GM19438 (cell line): ENCODE measurements at regions not wholly inside any gene's neighbourhood (a gene's known extent, or its start where the extent isn't known, plus 50 kb on each side); places are given as distances from the start of the nearest gene placed in this dataset.

Experiments used
- ATAC-seq: cut with Tn5 transposase; IDR thresholded peaks from one replicate; pipeline ENCODE4 v1.9.1; 2021; ENCODE audit warnings: low read depth; ENCODE audit not compliant: unreplicated experiment

DNA sequence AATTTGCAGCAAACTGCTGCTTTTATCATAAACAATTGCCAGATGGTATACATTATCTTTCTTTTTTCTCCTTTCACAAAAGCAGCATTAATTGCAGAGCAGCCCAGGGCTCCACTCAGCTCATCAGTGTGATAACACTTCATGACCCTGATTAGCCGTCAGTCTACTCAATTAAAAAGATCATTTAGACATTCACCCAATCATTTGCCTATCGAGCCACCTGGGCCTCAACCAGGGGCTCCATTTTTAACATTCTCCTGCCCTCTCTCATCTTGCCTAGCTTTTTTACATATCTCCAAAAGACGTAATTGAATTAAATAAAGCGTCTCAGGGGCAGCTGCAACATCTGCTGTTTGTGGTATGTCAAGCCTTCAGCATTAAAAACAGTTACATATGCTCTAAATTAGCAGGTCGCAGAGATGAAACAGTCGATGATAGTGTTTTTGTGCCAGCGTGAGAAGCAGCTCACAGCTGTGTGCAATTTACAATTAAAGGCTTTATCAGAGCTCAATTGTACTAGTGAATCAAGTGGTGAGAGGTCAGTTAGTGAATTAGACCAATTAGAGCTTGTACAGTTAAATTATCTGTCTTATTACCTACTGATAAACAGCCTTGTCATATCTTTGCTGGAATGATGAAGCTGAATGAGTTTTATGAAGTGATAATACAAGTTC lies 522.5 kb downstream of the ETV1 start:
- no peak for ATAC-seq

DNA sequence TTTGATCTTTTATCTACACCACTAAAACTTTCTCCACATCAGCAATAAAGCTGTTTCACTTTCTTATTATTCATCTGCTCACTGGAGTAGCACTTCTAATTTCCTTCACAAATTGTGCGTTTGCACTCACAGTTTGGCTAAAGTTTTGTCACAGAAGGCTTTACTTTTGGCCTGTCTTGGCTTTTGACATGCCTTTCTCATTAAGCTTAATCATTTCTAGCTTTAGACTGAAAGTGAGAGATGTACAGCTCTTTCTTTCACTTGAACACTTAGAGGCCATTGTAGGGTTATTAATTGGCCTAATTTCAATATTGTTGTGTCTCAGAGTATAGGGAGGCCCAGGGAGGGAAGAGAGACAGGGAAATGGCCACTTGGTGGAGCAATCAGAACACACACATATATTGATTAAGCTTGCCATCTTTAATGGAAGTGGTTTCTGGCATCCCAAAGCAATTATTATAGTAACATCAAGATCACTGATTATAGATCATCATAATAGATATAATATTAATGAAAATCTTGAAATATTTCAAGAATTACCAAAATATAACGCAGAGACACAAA lies 512.5 kb downstream of the ETV1 start:
- ATAC-seq = peak; percentile 77

DNA sequence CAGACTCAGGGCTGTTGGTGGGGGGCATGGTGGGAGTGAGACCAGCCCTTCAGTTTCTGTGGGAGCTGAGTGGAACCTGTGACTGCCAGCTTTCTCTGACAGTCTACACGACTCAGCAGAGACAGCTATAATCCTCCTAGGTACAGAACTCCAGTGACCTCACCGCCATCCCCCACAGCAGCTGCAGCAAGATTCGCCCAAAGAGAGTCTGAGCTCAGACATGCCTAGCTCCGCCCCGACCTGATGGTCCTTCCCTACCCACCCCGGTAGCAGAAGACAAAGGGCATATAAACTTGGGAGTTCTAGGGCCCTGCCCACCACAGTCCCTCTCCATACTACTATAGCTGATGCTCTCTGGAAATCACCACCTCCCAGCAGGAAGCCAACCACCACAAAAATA lies 500.1 kb downstream of the ETV1 start:
- no peak for ATAC-seq

DNA sequence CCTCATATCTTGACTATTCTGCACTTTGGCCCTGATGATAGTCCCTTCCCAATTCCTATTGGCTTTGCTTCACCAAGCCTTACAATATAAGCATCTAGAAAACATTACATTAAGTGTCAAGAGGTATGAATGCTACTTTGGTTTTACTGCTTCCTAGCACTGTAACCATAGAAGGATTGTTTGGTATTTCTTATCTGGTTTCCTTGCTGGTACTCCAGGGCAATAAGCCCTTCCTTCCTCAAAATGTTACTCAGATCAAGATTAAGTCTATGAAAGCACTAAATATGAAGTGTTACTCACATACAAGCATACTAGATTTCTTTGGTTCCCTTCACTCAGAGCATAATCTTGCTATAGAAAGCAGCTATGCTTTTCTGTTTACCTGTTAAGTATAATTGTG lies 492.5 kb downstream of the ETV1 start:
- ATAC-seq = no peak

DNA sequence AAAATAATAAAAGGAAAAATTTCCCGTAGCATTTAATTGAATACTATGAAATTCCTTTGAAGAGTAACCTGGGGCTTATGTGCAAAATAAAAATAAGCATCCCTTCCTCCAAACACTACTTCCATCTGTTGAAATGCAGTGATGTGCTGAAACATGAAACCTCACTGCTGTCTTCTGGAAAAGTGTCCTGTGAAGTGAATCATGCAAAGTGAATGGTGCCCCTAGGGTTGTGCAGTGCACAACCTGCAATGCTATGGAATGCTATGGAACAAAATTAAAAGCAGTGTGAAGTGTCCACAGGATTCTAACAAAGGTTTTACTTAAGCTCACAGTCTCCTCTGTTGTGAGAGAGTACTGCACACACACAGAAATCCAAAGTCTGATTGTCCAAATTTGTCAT lies 480.9 kb downstream of the ETV1 start:
- no peak for ATAC-seq

DNA sequence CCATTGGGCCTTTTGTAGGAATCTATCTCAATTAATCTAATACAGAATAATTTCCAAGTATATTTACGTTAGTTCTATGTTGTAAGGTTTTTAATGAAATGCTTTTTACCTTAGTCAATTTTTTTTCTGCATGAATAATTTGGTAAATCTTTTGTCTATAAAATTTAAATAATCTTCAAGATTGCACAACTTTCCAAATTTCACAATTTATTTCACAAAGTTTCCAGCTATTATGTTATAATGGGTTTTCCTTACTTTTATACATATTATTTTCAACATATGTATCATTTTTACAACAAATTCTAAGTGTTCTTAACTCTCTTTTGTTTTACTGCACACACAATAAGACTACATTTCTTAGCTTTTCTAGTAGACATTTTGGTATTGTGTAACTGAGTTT lies 470.7 kb downstream of the ETV1 start:
- no peak for ATAC-seq

DNA sequence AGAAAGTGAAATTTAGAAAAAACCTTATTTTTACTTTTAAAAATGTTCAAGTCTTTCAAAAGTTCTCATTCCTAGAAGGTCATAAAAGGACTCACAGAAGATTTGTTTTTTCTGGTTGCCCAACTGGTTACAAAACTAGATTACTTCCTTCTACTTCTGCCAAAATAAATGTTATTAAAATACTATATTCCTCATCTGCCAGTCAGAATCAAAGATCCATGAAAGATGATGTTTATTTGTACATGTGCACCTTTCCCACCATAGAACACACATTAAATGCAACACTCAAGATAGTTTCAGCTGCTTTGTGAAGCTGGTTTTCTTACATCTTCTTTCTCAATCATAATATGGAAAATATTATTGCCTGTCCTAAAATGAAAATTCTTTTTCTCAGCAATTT lies 465.4 kb downstream of the ETV1 start:
- ATAC-seq = no peak

DNA sequence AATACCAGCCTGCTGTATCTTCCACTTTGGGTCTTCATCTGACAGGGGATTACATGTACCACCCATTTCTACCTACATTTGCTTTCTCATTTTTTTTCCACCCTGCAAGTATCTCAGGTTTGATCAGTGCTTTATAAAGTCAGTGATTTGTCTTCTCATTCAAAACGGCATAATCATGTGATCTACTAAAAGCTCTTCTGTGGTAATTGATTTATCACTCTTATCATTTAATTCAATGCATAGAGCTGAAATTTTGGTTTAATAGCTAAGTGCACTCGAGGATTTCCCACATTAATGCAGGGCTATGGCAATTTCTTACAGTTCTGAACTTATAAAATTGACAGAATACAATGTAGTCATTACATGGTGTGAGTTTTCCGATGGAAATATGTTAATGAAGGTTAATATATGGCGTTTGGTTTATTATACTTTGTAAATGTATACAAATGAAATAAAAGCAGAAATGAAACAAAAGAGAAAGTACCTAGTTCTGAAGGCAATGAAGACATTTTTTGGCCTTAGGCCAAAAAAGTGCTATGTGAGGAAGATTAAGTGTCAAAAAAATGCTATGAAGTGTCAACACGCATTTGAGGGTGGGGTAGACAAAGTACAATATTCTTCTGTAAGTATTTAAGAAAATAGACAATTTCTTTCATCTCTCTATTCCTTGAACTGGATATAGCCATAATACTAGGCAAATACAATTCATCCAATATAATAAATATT lies 457.3 kb downstream of the ETV1 start:
- no peak for ATAC-seq

DNA sequence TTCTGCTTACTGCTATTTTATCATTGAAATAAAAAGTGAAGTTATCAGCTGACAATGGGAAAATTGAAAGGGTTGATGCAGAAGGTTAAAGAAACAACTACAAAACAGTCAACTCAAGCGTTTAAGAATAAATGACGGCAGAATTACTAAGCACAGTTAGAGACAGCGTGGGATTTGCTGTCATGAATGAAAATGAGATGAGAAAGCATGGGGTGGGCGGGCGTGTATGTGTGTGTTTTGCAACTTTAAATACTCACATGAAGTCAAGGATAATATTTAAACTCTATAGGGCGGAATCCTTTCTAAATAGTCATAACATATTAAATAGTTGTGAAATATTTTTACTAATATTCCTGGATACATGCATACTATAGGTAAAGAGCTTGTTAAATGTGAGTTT lies 450.8 kb downstream of the ETV1 start:
- ATAC-seq = no peak

DNA sequence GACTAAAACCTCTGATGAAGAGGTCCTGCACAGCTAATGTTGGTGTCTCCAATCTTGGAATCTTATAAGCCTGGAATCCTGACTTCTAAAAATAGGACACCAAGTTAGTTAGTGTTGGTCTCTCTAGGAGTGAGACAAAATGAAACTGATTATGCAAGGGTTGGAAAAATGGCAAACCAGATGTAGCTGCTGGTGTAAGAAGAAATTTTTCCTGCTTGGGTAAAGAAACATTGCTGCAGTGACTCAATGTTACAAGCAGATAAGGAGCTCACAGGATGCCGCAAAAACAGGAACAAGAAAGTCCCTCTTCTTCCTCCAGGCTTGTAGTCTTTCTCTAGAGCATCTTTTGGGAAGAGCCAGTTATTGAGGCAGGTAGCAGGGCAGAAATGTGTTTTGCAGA lies 449.0 kb downstream of the ETV1 start:
- no peak for ATAC-seq

DNA sequence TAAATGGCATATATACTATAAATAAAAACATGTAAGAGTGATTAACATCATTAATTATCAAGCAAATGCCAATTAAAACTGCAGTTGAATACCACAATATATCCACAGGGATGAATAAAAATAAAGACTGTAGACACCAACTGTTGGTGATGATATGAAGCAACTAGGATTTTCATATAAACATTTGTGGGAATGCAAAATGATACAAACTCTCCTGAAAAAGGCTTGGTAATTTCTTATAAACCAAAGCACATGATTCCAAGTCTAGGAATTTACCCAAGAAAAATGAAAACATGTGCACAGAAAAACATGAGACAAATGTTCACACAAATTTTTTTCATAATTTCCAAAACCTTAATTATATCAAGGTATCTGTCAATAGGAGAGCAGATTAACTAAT lies 448.1 kb downstream of the ETV1 start:
- no peak for ATAC-seq

DNA sequence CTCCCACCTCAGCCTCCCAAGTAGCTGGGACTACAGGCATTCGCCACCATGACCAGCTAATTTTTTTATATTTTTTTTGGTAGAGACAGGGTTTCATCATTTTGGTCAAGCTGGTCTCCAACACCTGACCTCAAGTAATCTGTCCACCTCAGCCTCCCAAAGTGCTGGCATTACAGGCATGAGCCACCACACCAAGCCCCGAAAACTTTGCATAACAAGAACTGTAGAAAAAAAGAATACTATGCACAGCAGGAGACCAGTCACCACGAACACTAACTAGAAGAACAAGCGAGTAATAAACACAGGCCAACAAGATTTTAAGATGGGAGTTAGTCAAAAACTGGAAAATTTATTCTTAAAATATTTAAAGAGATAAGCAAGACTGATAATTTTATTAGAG lies 447.0 kb downstream of the ETV1 start:
- ATAC-seq = no peak

DNA sequence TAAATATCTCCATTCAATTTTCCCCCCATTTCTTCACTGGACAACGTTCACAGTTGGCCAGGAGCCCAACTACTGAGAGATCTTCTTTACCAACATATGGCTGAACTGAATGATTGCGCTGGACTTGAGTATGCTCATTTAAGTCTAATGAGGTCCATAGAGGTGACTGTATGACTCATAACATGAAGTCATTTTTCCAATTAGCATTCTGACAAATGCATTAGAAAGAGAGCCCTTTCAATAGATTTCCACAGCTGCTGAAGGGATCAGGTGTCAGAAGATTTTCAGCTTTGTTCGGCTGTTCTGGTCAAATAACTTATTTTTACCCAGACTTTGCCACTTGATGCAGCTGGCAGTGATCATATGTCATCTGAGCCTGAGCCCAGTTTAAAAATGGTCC lies 438.0 kb downstream of the ETV1 start:
- no peak for ATAC-seq

DNA sequence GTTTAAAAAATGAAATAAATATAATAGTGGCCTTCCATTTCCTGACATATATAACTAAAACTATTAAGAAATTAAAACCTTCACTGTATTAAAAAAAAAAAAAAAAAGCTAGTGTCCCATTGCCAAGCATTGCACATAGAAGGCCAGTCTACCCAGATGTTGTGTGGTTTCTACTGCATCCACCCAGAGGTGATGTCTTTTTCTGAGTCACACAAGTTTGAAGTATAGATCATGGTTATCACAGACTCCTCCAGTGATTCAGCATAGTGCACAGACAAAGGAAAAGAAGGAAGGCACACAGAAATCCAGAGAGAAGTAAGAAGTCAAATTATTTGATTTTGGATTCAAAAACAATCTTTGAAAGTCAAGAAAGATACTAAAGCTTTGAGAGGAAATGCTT lies 429.0 kb downstream of the ETV1 start:
- ATAC-seq = no peak

DNA sequence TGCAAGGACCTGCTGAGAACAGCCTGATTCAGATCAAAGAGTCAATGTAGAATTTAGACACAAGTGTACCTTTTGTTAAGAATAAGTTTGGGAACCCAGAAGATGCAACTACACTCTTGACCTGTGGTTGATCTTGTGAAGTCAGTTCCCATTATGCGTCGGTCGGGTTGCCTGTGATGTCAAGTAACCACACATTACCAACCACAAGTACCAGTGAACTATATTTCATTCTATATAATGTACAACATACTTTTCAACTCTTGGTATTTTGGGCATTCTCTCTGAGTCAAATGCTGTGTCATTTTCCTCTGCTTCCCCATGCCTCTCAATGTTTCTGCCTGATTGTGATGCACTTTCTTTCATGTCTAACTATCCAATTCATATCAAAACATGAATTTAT lies 426.2 kb downstream of the ETV1 start:
- no peak for ATAC-seq

DNA sequence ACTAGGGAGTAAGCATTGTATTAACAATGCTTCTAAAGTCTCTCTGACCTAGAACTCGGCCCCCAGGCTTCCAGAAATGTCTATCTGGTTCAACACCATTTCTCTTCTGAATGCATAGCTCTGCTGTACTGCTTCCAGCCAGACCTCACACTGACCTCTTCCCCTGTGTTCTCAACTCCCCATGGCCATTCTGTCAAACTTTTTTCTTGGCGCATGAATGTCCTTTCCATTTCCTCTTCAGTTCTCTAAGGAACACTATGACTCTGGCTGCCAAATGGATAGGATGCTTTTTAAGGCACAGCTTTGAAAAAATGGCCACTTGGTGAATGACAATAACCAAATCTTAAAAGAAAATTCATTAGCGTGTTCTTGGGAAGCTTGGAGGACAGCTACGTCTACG lies 425.8 kb downstream of the ETV1 start:
- no peak for ATAC-seq

DNA sequence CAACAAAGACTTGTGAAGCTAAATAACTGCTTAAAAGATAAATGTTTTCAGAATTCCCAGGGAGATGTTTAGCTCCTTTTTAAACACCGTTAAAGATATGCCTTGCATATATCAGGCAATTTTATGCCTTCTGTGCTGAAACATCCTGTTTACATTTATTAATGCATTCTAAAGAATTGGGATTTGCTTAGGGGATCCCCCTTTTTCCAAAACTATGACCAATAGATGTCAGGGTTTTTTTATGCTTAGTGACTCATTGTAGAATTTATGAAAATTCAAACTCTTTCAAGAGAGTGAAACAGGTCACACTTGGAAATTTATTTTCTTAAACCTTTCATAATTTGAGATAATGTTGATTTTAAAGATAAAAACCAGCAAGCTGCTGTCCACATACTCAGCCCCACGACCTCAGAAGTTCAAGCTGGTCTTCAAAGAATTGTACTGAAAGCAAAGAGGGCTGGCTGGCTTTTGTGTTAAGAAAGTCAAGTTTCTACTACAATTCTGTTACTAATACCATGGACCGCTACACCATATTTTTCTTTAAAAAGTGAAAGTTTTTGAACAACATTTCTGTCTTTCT lies 411.8 kb downstream of the ETV1 start:
- ATAC-seq = no peak

DNA sequence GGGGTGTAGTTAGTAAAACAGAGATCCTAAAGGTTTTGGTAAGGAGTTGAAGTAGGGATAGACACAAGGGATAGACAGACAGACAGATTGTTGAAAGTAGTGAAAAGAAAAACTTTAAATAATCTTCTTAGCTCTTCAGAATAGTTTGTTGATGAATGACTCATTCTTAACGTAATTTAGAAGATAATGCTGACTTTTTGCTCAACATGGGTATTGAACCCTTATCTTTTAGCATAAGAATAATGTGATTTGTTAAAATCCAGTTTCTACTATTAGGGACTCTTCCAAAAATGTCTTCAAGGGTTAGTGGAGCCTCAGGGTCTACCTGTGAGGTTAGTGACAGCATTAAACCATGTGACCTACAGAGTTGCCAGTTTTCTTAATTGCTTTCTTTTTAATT lies 411.2 kb downstream of the ETV1 start:
- ATAC-seq = no peak

DNA sequence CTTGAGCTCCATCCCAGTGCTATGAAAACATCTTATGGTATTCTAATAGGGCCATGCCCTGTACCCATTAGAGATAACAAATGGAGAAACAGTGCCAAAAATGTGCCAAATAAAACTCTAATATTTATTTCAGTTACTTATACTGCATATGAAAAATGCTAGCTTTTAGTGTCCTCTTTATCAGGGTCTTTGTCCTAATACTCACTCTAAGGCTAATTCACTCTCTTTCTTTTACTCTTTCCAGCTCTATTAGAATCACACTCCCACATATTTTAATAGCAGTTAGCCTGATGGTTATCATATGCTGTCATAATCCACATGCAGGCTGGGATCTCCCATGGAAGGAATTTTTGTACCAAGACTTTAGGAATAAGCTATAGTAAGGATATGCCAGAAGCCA lies 408.4 kb downstream of the ETV1 start:
- ATAC-seq = no peak

DNA sequence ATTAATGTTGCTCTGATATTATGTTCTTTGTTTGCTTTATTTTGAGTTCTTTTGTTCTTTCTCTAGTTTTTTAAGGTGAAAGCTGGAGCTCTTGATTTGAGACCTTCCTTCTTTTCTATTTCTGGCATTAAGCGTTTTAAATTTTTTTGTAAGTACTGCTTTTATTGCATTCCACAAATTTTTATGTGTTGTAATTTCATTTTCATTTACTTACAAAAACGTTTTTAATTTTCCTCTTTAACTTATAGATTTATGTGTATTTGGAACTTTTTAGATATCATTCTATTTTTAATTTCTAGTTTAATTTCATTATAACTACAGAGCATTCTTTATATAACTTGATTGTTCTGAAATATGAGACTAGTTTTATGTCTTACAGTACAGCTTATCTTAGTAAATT lies 395.6 kb downstream of the ETV1 start:
- no peak for ATAC-seq

DNA sequence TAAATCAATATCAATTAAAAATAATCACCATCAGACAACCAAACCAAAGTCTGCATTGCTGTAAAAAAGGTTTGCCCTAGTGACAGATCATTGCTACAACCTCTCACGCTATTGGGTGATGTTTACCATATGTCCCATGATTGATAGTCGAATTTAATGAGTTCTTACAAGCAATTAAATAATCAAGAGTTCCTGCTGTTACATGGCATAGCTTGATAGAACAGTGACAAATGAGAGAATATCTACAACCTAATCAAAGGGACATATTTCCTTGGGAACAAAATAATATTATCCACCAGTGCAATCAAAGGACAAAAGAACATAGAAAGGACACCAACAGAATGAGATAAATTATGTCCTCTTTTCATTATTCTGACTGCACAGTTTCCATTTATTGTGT lies 387.4 kb downstream of the ETV1 start:
- no peak for ATAC-seq

DNA sequence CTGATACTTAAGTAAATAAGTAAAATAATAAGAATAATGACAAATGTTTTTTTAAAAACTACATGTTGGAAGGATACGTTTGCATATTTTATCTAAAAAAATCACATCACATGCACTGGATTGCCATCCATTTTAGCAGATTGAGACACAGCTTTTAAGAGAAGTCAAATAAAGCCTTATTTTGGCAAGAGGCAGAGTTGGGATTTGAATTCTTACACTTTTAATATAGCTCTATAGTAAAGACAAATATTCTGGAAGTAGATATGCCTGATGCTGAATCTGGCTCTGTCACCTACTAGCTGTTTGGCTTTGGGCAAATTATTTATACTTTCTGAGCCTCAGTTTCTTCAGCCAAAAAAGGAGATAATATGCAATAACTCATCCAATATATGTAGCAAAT lies 386.4 kb downstream of the ETV1 start:
- ATAC-seq = no peak
